Suppressor macrophage treated with lipopolysaccharide for 1 hour (primary cell): ENCODE measurements at regions not wholly inside any gene's neighbourhood (a gene's known extent, or its start where the extent isn't known, plus 50 kb on each side); places are given as distances from the start of the nearest gene placed in this dataset.
"Not testable (repeated sequence)": the region's sequence is repeated elsewhere in the genome, so short reads cannot be mapped to it uniquely, and the experiment has no call there.

Experiments
- DNase-seq, 3 donors: peaks; one replicate each; pipeline ENCODE4 v3.0.0-alpha.2; 2020 to 2022

- no peak for DNase-seq
These were observed 86.6 kb upstream of the FGF3 start for GRCh38 chr11:69905611-69906452.

- no peak for DNase-seq
These were observed 87.3 kb upstream of the FGF3 start for GRCh38 chr11:69906453-69906907.

GRCh38 chr11:69907611-69908010 is 88.4 kb upstream of the FGF3 start:
- DNase-seq, result no peak

GRCh38 chr11:69908511-69909220 is 89.5 kb upstream of the FGF3 start:
- DNase-seq, result no peak

- peak in 2 of 3 donors; percentile 16 to 48 for DNase-seq
These were observed 90.6 kb upstream of the FGF3 start for GRCh38 chr11:69909561-69910518.

- no peak for DNase-seq
These were observed 91.5 kb upstream of the FGF3 start for GRCh38 chr11:69910519-69911309.

GRCh38 chr11:69911310-69912160 is 92.3 kb upstream of the FGF3 start:
- no peak for DNase-seq

- DNase-seq, result no peak
These were observed 93.1 kb upstream of the FGF3 start for GRCh38 chr11:69912161-69912910.

GRCh38 chr11:69912911-69913451 is 93.8 kb upstream of the FGF3 start:
- peak in 2 of 3 donors; percentile 24 to 35 for DNase-seq

GRCh38 chr11:69913591-69914285 is 94.5 kb upstream of the FGF3 start:
- no peak for DNase-seq

- no peak for DNase-seq
These were observed 95.3 kb upstream of the FGF3 start for GRCh38 chr11:69914286-69915150.

- DNase-seq, result no peak
These were observed 95.9 kb upstream of the FGF3 start for GRCh38 chr11:69915151-69915500.

- DNase-seq, result peak; percentile 64 to 85 (median 74)
These were observed 96.5 kb upstream of the FGF3 start for GRCh38 chr11:69915501-69916250.

- not testable (repeated sequence) for DNase-seq
These were observed 97.0 kb upstream of the FGF3 start for GRCh38 chr11:69916251-69916649.

- no peak for DNase-seq
These were observed 97.7 kb upstream of the FGF3 start for GRCh38 chr11:69916806-69917387.

- DNase-seq, result no peak
These were observed 98.3 kb upstream of the FGF3 start for GRCh38 chr11:69917529-69917928.

GRCh38 chr11:69918231-69918937 is 99.2 kb upstream of the FGF3 start:
- DNase-seq, result no peak
